HS-27A (cell line): ENCODE measurements at regions not wholly inside any gene's neighbourhood (a gene's known extent, or its start where the extent isn't known, plus 50 kb on each side); places are given as distances from the start of the nearest gene placed in this dataset.

Experiments used
- DNase-seq: peaks from one replicate; pipeline ENCODE4 v3.0.0-alpha.2; 2012; ENCODE audit warnings: low read depth, missing footprints

- DNase-seq = no peak
Observed at GRCh38 chr18:10226971-10227370, 227.5 kb upstream of the APCDD1 start.

- DNase-seq = no peak
Observed at GRCh38 chr18:10228326-10228725, 226.1 kb upstream of the APCDD1 start.

GRCh38 chr18:10229458-10229857 is 225.0 kb upstream of the APCDD1 start:
- DNase-seq = no peak

- DNase-seq = peak; percentile 66
Observed at GRCh38 chr18:10230072-10230471, 224.4 kb upstream of the APCDD1 start.

- DNase-seq = no peak
Observed at GRCh38 chr18:10231220-10231619, 223.2 kb upstream of the APCDD1 start.

- DNase-seq = no peak
Observed at GRCh38 chr18:10232062-10232461, 222.4 kb upstream of the APCDD1 start.

- DNase-seq = no peak
Observed at GRCh38 chr18:10233082-10233875, 221.2 kb upstream of the APCDD1 start.

GRCh38 chr18:10234281-10234680 is 220.2 kb upstream of the APCDD1 start:
- DNase-seq = no peak

GRCh38 chr18:10234912-10235660 is 219.3 kb upstream of the APCDD1 start:
- DNase-seq = no peak

GRCh38 chr18:10235661-10235952 is 218.8 kb upstream of the APCDD1 start:
- no peak for DNase-seq

GRCh38 chr18:10239103-10239502 is 215.3 kb upstream of the APCDD1 start:
- DNase-seq = no peak

GRCh38 chr18:10239991-10240634 is 214.3 kb upstream of the APCDD1 start:
- no peak for DNase-seq

GRCh38 chr18:10240973-10241372 is 213.5 kb upstream of the APCDD1 start:
- DNase-seq = no peak

GRCh38 chr18:10241579-10241978 is 212.9 kb upstream of the APCDD1 start:
- no peak for DNase-seq

- no peak for DNase-seq
Observed at GRCh38 chr18:10242936-10243680, 211.3 kb upstream of the APCDD1 start.

- DNase-seq = no peak
Observed at GRCh38 chr18:10244341-10244740, 210.1 kb upstream of the APCDD1 start.

- no peak for DNase-seq
Observed at GRCh38 chr18:10245031-10245845, 209.2 kb upstream of the APCDD1 start.

GRCh38 chr18:10245846-10246175 is 208.6 kb upstream of the APCDD1 start:
- no peak for DNase-seq

GRCh38 chr18:10247021-10247741 is 207.3 kb upstream of the APCDD1 start:
- DNase-seq = no peak

- no peak for DNase-seq
Observed at GRCh38 chr18:10247742-10248082, 206.7 kb upstream of the APCDD1 start.

- DNase-seq = no peak
Observed at GRCh38 chr18:10248738-10249137, 205.7 kb upstream of the APCDD1 start.
